Endothelial cell of umbilical vein (primary cell): ENCODE measurements at regions not wholly inside any gene's neighbourhood (a gene's known extent, or its start where the extent isn't known, plus 50 kb on each side); places are given as distances from the start of the nearest gene placed in this dataset.

Experiments
- BruUV-seq: library from RNA; stranded (reverse); fragments of 400-500 nt; replicated peaks from 2 replicates; lab custom pipeline; 2021; lab: Mats Ljungman, UMichigan
- CTCF ChIA-PET: fragments of 300-600, 350-600 bp; sonication (Branson Sonifier 250); formaldehyde crosslinking; loops from one replicate; lab custom pipeline; 2021; ENCODE audit warnings: antibody characterized with exemption, inconsistent platforms; lab: Charles Lee
- POLR2A ChIA-PET: fragments of 300-600, 350-600 bp; sonication (Branson Sonifier 250); formaldehyde crosslinking; loops from one replicate; lab custom pipeline; 2021; ENCODE audit warnings: antibody characterized with exemption, inconsistent platforms; lab: Charles Lee
- DNase-seq: peaks from one replicate; pipeline ENCODE4 v3.0.0-alpha.2; 2011; ENCODE audit warnings: low read depth, low spot score
- FAIRE-seq: peaks from 2 replicates; lab custom pipeline; 2011; peaks lifted over from hg19 to GRCh38; lab: Jason Lieb, UNC
- H2AFZ ChIP-seq: 2 replicates; pipeline ENCODE4 v1.6.0; 2012; ENCODE audit warnings: low read depth, low read length, control low read depth, inconsistent platforms
- H3K27ac ChIP-seq: 2 replicates; pipeline ENCODE4 v1.5.1; 2011; ENCODE audit warnings: low read depth, mild to moderate bottlenecking, control low read depth, low read length, moderate library complexity; ENCODE audit not compliant: insufficient read depth
- H3K27me3 ChIP-seq, 2 experiments: 2 replicates each; pipeline versions ENCODE4 v1.6.0 to v1.6.1; 2011; ENCODE audit warnings: low read length in 2 of 2, mixed read lengths in 1 of 2; ENCODE audit not compliant: control insufficient read depth in 2 of 2, insufficient read depth in 2 of 2
- H3K36me3 ChIP-seq, 2 experiments: 2 replicates in 1 of 2; 3 replicates in 1 of 2; pipeline ENCODE4 v1.5.1; 2011; ENCODE audit warnings: low read length in 2 of 2, mild to moderate bottlenecking in 1 of 2, moderate library complexity in 1 of 2; ENCODE audit not compliant: control insufficient read depth in 2 of 2, insufficient read depth in 2 of 2; ENCODE audit errors: extremely low read depth in 1 of 2
- H3K4me1 ChIP-seq: 3 replicates; pipeline ENCODE4 v1.5.1; 2011; ENCODE audit warnings: mild to moderate bottlenecking, low read length; ENCODE audit not compliant: control insufficient read depth, insufficient read depth; ENCODE audit errors: extremely low read depth
- H3K4me2 ChIP-seq: 2 replicates; pipeline ENCODE4 v1.6.1; 2011; ENCODE audit warnings: low read length, control low read depth, mixed read lengths; ENCODE audit not compliant: insufficient read depth
- H3K4me3 ChIP-seq, 3 experiments: fragments of 200-600 bp in 1 of 3; sonication (generic), shearing (Covaris generic) in 1 of 3; replicated peaks in 1 of 3; 2 replicates each; pipeline ENCODE4 v1.5.1; 2011 to 2016; ENCODE audit warnings: control low read depth in 3 of 3, low read length in 3 of 3, mild to moderate bottlenecking in 2 of 3, inconsistent platforms in 1 of 3, low read depth in 1 of 3, moderate library complexity in 1 of 3; ENCODE audit not compliant: insufficient read depth in 1 of 3
- H3K79me2 ChIP-seq: 2 replicates; pipeline ENCODE4 v1.6.0; 2012; ENCODE audit warnings: low read length, inconsistent platforms; ENCODE audit not compliant: control insufficient read depth, insufficient read depth
- H3K9ac ChIP-seq: replicated peaks from 2 replicates; pipeline ENCODE3; 2011; ENCODE audit warnings: low read length, control low read depth; ENCODE audit not compliant: insufficient read depth; ENCODE audit errors: extremely low read depth
- H3K9me1 ChIP-seq: replicated peaks from 3 replicates; pipeline ENCODE4 v1.6.0; 2011; ENCODE audit warnings: mild to moderate bottlenecking, low read length; ENCODE audit not compliant: control insufficient read depth, insufficient read depth; ENCODE audit errors: extremely low read depth
- H3K9me3 ChIP-seq: replicated peaks from 2 replicates; pipeline ENCODE4 v1.5.1; 2012; ENCODE audit warnings: low read length, inconsistent platforms; ENCODE audit not compliant: control insufficient read depth, insufficient read depth
- H4K20me1 ChIP-seq: replicated peaks from 2 replicates; pipeline ENCODE3; 2011; ENCODE audit warnings: mild to moderate bottlenecking, low read length; ENCODE audit not compliant: control insufficient read depth, insufficient read depth; ENCODE audit errors: extremely low read depth
- EZH2 ChIP-seq: IDR thresholded peaks from 2 replicates; pipeline ENCODE4 v1.6.1; 2012; ENCODE audit warnings: borderline replicate concordance, low read depth, mild to moderate bottlenecking, moderate library complexity, low read length, inconsistent platforms; ENCODE audit not compliant: severe bottlenecking
- FOS ChIP-seq: IDR thresholded peaks from 2 replicates; pipeline ENCODE4 v1.6.1; 2011; ENCODE audit warnings: mild to moderate bottlenecking, low read length, moderate library complexity, borderline replicate concordance; ENCODE audit not compliant: insufficient read depth
- GATA2 ChIP-seq: IDR thresholded peaks from 2 replicates; pipeline ENCODE4 v1.7.0; 2011; ENCODE audit warnings: low read depth, mild to moderate bottlenecking, moderate library complexity, mixed read lengths, low read length; ENCODE audit not compliant: insufficient read length, insufficient read depth
- JUN ChIP-seq: IDR thresholded peaks from 2 replicates; pipeline ENCODE4 v1.6.1; 2011; ENCODE audit warnings: borderline replicate concordance, low read depth; ENCODE audit not compliant: insufficient read length, insufficient read depth
- MAX ChIP-seq: IDR thresholded peaks from 2 replicates; pipeline ENCODE4 v1.6.1; 2011; ENCODE audit not compliant: insufficient read depth, insufficient read length
- MYC ChIP-seq: IDR thresholded peaks from one replicate; pipeline ENCODE4 v1.6.1; 2011; ENCODE audit warnings: mild to moderate bottlenecking, low read depth, low read length
- POLR2A ChIP-seq: IDR thresholded peaks from 2 replicates; pipeline ENCODE4 v1.6.1; 2012; ENCODE audit warnings: low read depth, mild to moderate bottlenecking, control low read depth, low read length
- POLR2AphosphoS5 ChIP-seq: IDR thresholded peaks from 2 replicates; pipeline ENCODE4 v1.6.1; 2012; ENCODE audit warnings: low read depth, mild to moderate bottlenecking, control low read depth, low read length, moderate library complexity; ENCODE audit not compliant: insufficient read depth
- dilution Hi-C: fragments of 300-500 bp; cut with MboI; formaldehyde crosslinking; loops from one replicate; pipeline ENCODE4 v1.15.0; 2019; ENCODE audit warnings: low sequenced_read_pairs; ENCODE audit not compliant: extremely low pct_ligation_motif_present
- intact Hi-C: fragments of 100-400 bp; cut with micrococcal nuclease; formaldehyde crosslinking; loops from one replicate; pipeline ENCODE4 v1.10.0; 2022
- TF ChIP-seq, protein P1 (sequence below), 2 donors: IDR thresholded peaks; 1 replicate in 1 of 2; 2 replicates in 1 of 2; pipeline ENCODE4 v1.5.1; 2011; ENCODE audit warnings: low read length in 2 of 2, mild to moderate bottlenecking in 2 of 2, moderate library complexity in 2 of 2, control low read depth in 1 of 2, inconsistent platforms in 1 of 2, low read depth in 1 of 2; ENCODE audit not compliant: insufficient read depth in 1 of 2; ENCODE audit errors: extremely low read depth in 1 of 2

GRCh38 chr10:108445746-108446145 lies 1281.2 kb upstream of the SORCS1 start:
- no peak for FAIRE-seq
- Histone ChIP-seq H3K9me3 (peaks cover 7% of the 10 kb centered on the region), H3K79me2 (no peaks in the 10 kb centered on the region), H4K20me1 (no peaks in the 10 kb centered on the region), H3K36me3 (no peaks in the 10 kb centered on the region), H2AFZ (no peak overlapping the region), H3K27me3 (no peaks in the 10 kb centered on the region), H3K27ac (no peak overlapping the region), H3K4me3 (no peak overlapping the region), H3K4me2 (no peak overlapping the region), H3K4me1 (no peaks in the 10 kb centered on the region), H3K9me1 (no peaks in the 10 kb centered on the region), H3K9ac (no peak overlapping the region)
- CTCF ChIA-PET, result no interaction called here
- no TSS peak for BruUV-seq
- dilution Hi-C loops (no loop called here), intact Hi-C loops (no loop called here)
- DNase-seq, result no peak
- TF ChIP-seq POLR2AphosphoS5 (no peak), MYC (no peak)
- POLR2A ChIA-PET, result no interaction called here

GRCh38 chr10:108443636-108444035 lies 1279.1 kb upstream of the SORCS1 start:
- Histone ChIP-seq H3K9ac (no peak overlapping the region), H3K4me3 (no peak overlapping the region), H3K4me1 (no peaks in the 10 kb centered on the region), H2AFZ (no peak overlapping the region), H3K9me1 (no peaks in the 10 kb centered on the region), H3K4me2 (no peak overlapping the region), H3K36me3 (no peaks in the 10 kb centered on the region), H4K20me1 (no peaks in the 10 kb centered on the region), H3K79me2 (no peaks in the 10 kb centered on the region), H3K27ac (no peak overlapping the region), H3K27me3 (no peaks in the 10 kb centered on the region), H3K9me3 (peaks cover 8% of the 10 kb centered on the region)
- POLR2A ChIA-PET, result no interaction called here
- no TSS peak for BruUV-seq
- CTCF ChIA-PET, result no interaction called here
- no peak for FAIRE-seq
- no peak for DNase-seq
- intact Hi-C loops, result no loop called here
- dilution Hi-C loops, result no loop called here
- TF ChIP-seq MAX (no peak), POLR2AphosphoS5 (no peak), MYC (no peak), POLR2A (no peak), GATA2 (no peak), FOS (no peak), JUN (no peak), EZH2 (no peak)
- TF ChIP-seq, protein P1, sequence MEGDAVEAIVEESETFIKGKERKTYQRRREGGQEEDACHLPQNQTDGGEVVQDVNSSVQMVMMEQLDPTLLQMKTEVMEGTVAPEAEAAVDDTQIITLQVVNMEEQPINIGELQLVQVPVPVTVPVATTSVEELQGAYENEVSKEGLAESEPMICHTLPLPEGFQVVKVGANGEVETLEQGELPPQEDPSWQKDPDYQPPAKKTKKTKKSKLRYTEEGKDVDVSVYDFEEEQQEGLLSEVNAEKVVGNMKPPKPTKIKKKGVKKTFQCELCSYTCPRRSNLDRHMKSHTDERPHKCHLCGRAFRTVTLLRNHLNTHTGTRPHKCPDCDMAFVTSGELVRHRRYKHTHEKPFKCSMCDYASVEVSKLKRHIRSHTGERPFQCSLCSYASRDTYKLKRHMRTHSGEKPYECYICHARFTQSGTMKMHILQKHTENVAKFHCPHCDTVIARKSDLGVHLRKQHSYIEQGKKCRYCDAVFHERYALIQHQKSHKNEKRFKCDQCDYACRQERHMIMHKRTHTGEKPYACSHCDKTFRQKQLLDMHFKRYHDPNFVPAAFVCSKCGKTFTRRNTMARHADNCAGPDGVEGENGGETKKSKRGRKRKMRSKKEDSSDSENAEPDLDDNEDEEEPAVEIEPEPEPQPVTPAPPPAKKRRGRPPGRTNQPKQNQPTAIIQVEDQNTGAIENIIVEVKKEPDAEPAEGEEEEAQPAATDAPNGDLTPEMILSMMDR (IDR thresholded peaks at IDR 0.05; ENCODE audit: extremely low read depth in 1 of 2, insufficient read depth in 1 of 2, low read depth in 1 of 2, low read length in 2 of 2), result no peak
